ENCODE measurements at regions not wholly inside any gene's neighbourhood (a gene's known extent, or its start where the extent isn't known, plus 50 kb on each side); places are given as distances from the start of the nearest gene placed in this dataset.

GRCh38 chr15:38144921-38145320, 107.7 kb upstream of the SPRED1 start:
- DNase-seq = no peak
- intact Hi-C loops (cut with DNase I; ENCODE audit: low total_unique reads) = no loop called here
- H3K4me3 ChIP-seq = no peak overlapping the region
- WGBS, 5 donors = 57 to 79% (median 73%) methylated on average over 1 of the region's 1 CpG
- TF ChIP-seq POLR2AphosphoS5 (IDR thresholded peaks at IDR 0.05) (no peak), POLR2A (IDR thresholded peaks at IDR 0.05) (no peak), CTCF (IDR thresholded peaks at IDR 0.05 in 8 of 11, conservative IDR thresholded peaks at IDR 0.05 in 3 of 11) (no peak)
- no peaks in the 10 kb centered on the region for H3K27me3 ChIP-seq (replicated peaks in 1 of 7)
- no peaks in the 10 kb centered on the region for H3K36me3 ChIP-seq
- peaks cover 0 to 9% (median 5%) of the 10 kb centered on the region in 8 donors for H3K9me3 ChIP-seq
- no peaks in the 10 kb centered on the region for H3K4me1 ChIP-seq
- no peak overlapping the region for H3K27ac ChIP-seq

GRCh38 chr15:38145651-38146111, 107.0 kb upstream of the SPRED1 start:
- DNase-seq = no peak
- WGBS, 5 donors = 80 to 90% (median 83%) methylated on average over 5 of the region's 5 CpGs

GRCh38 chr15:38147246-38147645, 105.4 kb upstream of the SPRED1 start:
- no peak for TF ChIP-seq POLR2AphosphoS5 (IDR thresholded peaks at IDR 0.05)
- no peak for TF ChIP-seq POLR2A (IDR thresholded peaks at IDR 0.05)
- TF ChIP-seq CTCF (IDR thresholded peaks at IDR 0.05 in 8 of 11, conservative IDR thresholded peaks at IDR 0.05 in 3 of 11) = no peak

More at GRCh38 chr15:38145651-38146111, 107.0 kb upstream of the SPRED1 start:
- intact Hi-C loops (cut with DNase I; ENCODE audit: low total_unique reads) = no loop called here
- TF ChIP-seq POLR2A (IDR thresholded peaks at IDR 0.05) = no peak
- TF ChIP-seq POLR2AphosphoS5 (IDR thresholded peaks at IDR 0.05) = no peak
- TF ChIP-seq CTCF (IDR thresholded peaks at IDR 0.05 in 8 of 11, conservative IDR thresholded peaks at IDR 0.05 in 3 of 11) = no peak
- no peaks in the 10 kb centered on the region for H3K36me3 ChIP-seq
- no peaks in the 10 kb centered on the region for H3K27me3 ChIP-seq (replicated peaks in 1 of 7)
- H3K27ac ChIP-seq = no peak overlapping the region
- H3K4me3 ChIP-seq = no peak overlapping the region
- no peaks in the 10 kb centered on the region for H3K4me1 ChIP-seq
- peaks cover 0 to 16% (median 12%) of the 10 kb centered on the region in 8 donors for H3K9me3 ChIP-seq

GRCh38 chr15:38148471-38148870, 104.2 kb upstream of the SPRED1 start:
- intact Hi-C loops (cut with DNase I; ENCODE audit: low total_unique reads) = no loop called here
- WGBS, 5 donors = 87 to 94% (median 91%) methylated on average over 2 of the region's 2 CpGs
- Histone ChIP-seq H3K27me3 (replicated peaks in 1 of 7) (no peaks in the 10 kb centered on the region), H3K27ac (no peak overlapping the region), H3K9me3 (peaks cover 0 to 31% (median 26%) of the 10 kb centered on the region in 8 donors), H3K36me3 (no peaks in the 10 kb centered on the region), H3K4me1 (no peaks in the 10 kb centered on the region), H3K4me3 (no peak overlapping the region)
- TF ChIP-seq POLR2AphosphoS5 (IDR thresholded peaks at IDR 0.05) (no peak), POLR2A (IDR thresholded peaks at IDR 0.05) (no peak), CTCF (IDR thresholded peaks at IDR 0.05 in 8 of 11, conservative IDR thresholded peaks at IDR 0.05 in 3 of 11) (no peak)
- no peak for DNase-seq

More at GRCh38 chr15:38147246-38147645, 105.4 kb upstream of the SPRED1 start:
- H3K4me1 ChIP-seq = no peaks in the 10 kb centered on the region
- peaks cover 0 to 31% (median 26%) of the 10 kb centered on the region in 8 donors for H3K9me3 ChIP-seq
- no peaks in the 10 kb centered on the region for H3K27me3 ChIP-seq (replicated peaks in 1 of 7)
- no peak for DNase-seq
- H3K36me3 ChIP-seq = no peaks in the 10 kb centered on the region
- intact Hi-C loops (cut with DNase I; ENCODE audit: low total_unique reads) = no loop called here
- H3K4me3 ChIP-seq = no peak overlapping the region
- no peak overlapping the region for H3K27ac ChIP-seq
- WGBS, 5 donors = 79 to 90% (median 82%) methylated on average over 2 of the region's 2 CpGs

All from spleen (tissue), 11 donors.